HS-27A (cell line): ENCODE measurements at regions not wholly inside any gene's neighbourhood (a gene's known extent, or its start where the extent isn't known, plus 50 kb on each side); places are given as distances from the start of the nearest gene placed in this dataset.
"Not testable (repeated sequence)": the region's sequence is repeated elsewhere in the genome, so short reads cannot be mapped to it uniquely, and the experiment has no call there.

Experiments
- DNase-seq: peaks from one replicate; pipeline ENCODE4 v3.0.0-alpha.2; 2012; ENCODE audit warnings: low read depth, missing footprints

GRCh38 chr18:66867653-66868052, 263.8 kb upstream of the CDH19 start:
- no peak for DNase-seq

- not testable (repeated sequence) for DNase-seq
These were observed 262.6 kb upstream of the CDH19 start for GRCh38 chr18:66866427-66866940.

GRCh38 chr18:66838340-66838987, 234.6 kb upstream of the CDH19 start:
- DNase-seq = no peak

- DNase-seq = no peak
These were observed 229.8 kb upstream of the CDH19 start for GRCh38 chr18:66833646-66834045.

GRCh38 chr18:66826211-66826610, 222.3 kb upstream of the CDH19 start:
- no peak for DNase-seq

GRCh38 chr18:66825347-66825746, 221.5 kb upstream of the CDH19 start:
- DNase-seq = no peak

GRCh38 chr18:66819235-66819634, 215.3 kb upstream of the CDH19 start:
- no peak for DNase-seq

GRCh38 chr18:66813138-66813537, 209.2 kb upstream of the CDH19 start:
- no peak for DNase-seq

- no peak for DNase-seq
These were observed 191.2 kb upstream of the CDH19 start for GRCh38 chr18:66795051-66795450.

- DNase-seq = no peak
These were observed 188.6 kb upstream of the CDH19 start for GRCh38 chr18:66792466-66792865.

GRCh38 chr18:66780609-66781008, 176.7 kb upstream of the CDH19 start:
- no peak for DNase-seq

- no peak for DNase-seq
These were observed 174.2 kb upstream of the CDH19 start for GRCh38 chr18:66778048-66778447.

GRCh38 chr18:66769375-66769774, 165.5 kb upstream of the CDH19 start:
- DNase-seq = no peak

GRCh38 chr18:66764230-66764629, 160.3 kb upstream of the CDH19 start:
- no peak for DNase-seq

GRCh38 chr18:66761166-66761565, 157.3 kb upstream of the CDH19 start:
- DNase-seq = no peak

- DNase-seq = no peak
These were observed 156.7 kb upstream of the CDH19 start for GRCh38 chr18:66760559-66760958.

GRCh38 chr18:66759050-66759828, 155.3 kb upstream of the CDH19 start:
- DNase-seq = no peak

- DNase-seq = no peak
These were observed 154.1 kb upstream of the CDH19 start for GRCh38 chr18:66757946-66758345.

- DNase-seq = no peak
These were observed 150.4 kb upstream of the CDH19 start for GRCh38 chr18:66754335-66754734.

GRCh38 chr18:66752733-66753132, 148.8 kb upstream of the CDH19 start:
- no peak for DNase-seq

GRCh38 chr18:66749481-66750035, 145.7 kb upstream of the CDH19 start:
- no peak for DNase-seq

GRCh38 chr18:66749030-66749429, 145.1 kb upstream of the CDH19 start:
- DNase-seq = no peak

- no peak for DNase-seq
These were observed 138.9 kb upstream of the CDH19 start for GRCh38 chr18:66742832-66743231.
